ENCODE measurements at regions not wholly inside any gene's neighbourhood (a gene's known extent, or its start where the extent isn't known, plus 50 kb on each side); places are given as distances from the start of the nearest gene placed in this dataset.

- TF ChIP-seq CTCF (conservative IDR thresholded peaks at IDR 0.05) (no peak), ZFX (IDR thresholded peaks at IDR 0.05) (no peak)
Measured at GRCh38 chr6:6484681-6485080, 103.8 kb upstream of the LY86 start.
